ENCODE measurements at regions not wholly inside any gene's neighbourhood (a gene's known extent, or its start where the extent isn't known, plus 50 kb on each side); places are given as distances from the start of the nearest gene placed in this dataset.

DNA sequence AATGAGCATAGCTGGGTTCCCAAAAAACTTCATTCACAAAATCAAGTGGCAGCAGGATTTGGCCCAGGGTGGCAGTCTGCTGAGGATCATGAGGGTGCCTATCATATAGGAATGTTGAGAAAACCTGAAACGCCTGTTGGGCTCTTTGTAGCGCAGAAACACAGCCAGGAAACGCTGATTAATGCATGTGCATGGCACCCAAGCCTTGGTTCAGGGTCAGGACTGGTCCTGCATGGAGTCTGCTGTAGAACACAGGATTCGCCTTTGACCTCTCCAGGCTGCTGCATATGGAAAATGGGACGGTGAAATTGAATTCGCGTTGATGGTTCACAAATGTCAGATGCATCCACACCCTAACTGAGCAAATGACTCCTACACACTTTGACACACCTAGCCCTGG is 227.9 kb upstream of the COPS8 start:
- no peak for DNase-seq

DNA sequence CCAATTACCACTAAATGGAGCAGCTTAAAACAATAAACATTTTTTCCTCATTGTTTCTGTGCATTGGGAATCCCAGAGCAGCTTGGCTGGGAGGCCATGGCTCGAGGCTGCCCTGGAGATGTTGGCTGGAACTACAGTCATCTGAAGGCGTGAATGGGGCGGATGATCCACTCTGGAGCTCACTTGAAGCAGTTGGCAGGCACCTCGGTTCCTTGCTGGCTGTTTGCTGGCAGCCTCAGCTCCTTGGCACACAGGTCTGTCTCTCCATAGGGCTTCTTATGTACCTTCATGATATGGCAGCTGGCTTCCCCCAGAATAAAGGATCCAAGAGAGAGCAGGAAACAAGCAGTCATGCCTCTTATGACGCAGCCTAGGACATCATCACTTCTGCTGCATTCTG is 227.0 kb upstream of the COPS8 start:
- no peak for DNase-seq

DNA sequence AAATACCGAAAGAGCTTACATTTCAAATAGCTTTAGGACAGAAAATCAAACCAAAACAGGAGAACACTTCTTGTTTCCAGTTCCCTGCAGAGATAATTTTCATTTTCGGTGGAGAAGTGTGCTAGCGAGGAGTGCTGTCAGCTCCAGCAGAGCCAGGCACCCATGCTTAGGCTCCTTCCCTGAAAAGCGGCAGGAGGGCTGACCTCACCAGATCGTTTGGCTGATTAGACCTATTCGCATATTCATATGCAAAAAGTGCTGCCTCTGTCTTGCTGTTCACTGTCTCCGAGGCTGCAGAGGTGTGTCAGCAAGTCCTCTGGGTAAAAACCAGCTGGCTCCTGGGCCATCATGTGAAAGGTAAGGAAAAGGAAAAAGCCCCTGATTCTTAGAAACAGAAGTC is 225.8 kb upstream of the COPS8 start:
- DNase-seq, result no peak

DNA sequence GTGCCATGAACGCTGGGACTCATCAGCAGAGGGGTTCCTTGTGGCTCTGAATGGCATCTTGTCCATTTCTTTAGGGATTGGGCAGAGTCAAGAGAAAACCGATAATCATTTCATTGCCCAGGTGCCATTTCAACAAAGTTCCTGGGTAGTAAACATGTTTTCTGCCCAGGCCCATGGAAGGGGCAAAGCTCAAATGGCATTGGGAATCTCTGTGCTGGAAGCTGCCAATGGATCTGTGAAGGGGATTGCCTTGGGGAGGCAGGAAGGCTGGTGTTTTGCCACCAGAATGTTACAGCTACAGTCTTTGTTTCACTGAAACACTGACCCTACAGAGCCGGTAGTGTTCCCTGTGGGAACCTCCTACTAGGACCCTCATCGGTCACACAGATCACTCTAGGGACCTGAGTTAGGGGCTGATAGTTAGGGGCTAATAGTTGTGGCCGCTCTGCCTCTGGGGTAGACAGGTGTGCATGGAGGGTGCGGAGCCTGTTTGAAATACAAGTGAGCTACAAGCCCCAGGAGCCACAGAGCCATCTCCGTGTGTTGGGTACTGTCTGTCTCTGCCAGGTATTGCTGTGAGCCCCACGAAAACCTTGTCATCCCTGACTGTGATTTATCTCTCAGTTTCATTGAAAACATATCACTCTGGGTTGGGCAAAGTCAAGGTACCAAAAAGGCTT is 224.4 kb upstream of the COPS8 start:
- DNase-seq, result no peak

DNA sequence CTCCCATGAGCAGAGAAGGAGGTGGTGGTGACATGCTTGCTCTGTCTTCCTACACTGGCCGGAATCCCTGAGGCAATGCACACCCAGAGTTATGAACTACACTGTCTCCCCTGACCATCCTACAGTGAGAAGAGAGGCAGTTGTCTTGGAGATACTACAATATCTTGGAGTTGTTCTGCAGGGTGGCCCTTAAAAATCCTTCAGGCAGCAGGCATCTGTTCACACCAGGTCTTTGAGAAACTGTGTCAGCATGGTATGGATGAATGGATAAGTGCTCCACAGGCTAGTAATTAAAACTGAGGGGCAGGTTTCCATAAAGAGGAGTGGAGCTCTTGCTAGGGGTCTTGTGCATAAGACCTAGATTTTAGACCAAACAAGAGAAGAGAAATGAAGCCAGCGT is 223.7 kb upstream of the COPS8 start:
- DNase-seq, result no peak

DNA sequence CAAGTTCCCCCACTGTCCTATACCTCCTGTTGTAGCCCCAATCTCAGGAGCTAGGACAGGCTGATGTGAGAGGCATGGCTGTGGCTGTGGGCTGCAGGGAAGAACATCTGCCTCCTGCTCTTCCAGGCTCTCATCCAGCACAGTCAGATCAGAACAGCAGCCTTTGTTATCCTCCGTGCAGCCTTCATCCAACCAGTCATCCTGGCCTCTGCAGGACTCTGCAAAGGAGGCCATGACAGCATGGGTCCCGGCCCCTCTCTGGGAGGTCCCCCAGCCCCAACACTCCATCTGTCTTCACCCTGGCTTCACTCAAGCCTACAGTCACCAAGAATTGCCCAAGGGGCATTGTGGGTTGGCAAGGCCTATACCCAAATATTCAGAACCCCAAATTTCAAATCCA is 223.2 kb upstream of the COPS8 start:
- no peak for DNase-seq

DNA sequence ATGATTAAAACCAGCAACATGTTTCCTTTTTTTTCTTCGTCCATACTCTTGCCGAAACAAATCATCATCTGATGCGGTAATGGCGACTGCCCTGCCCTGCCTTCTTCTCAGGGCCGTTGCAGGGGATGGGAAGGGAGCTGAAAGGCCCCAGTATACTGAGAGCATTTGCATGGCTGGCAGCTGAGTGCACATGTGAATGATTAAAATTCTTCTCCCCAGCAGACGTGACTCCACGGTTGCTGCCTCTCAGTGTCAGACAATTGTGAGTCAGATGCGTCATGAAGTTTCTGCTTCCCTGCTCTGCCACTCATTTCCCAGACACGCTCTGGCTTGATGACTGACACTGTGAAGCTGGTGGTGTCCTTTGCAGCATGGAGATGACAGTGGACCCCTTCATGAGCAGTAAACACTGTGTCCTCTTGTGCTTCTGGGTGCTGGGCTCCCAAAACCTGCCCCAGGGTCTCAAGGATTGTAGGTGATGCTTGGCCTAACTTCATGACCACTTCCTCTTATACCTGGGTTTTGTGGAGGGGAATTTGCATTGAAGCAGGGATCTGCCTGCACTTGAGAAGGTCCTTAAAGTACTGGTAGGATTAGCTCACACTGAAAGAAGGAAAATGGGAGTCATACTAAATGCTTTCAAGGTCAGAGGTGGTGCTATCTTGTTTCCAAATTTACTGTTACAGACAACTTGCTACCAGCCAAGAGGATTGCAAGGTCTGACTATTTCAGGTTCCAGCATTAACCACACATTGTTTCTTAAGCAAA is 222.5 kb upstream of the COPS8 start:
- no peak for DNase-seq

DNA sequence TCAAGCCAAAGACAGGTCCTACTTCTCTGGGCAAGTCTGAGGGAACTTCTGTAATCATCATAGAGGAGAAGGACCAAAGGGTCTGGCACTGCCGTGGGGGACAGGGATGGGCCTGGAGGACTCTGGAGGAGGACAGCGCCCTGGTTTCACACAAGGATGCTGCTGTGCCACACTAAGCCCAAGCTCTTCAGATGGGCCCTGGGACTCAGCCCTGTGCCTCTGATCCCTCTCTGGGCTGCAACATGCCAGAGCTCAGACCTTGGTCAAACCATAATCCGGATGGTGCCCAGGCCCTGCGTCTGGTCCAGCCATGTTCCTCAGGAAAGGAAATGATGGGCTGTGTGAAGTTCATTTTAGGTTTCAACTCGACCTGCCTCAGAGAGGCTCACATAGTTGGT is 222.0 kb upstream of the COPS8 start:
- no peak for DNase-seq

DNA sequence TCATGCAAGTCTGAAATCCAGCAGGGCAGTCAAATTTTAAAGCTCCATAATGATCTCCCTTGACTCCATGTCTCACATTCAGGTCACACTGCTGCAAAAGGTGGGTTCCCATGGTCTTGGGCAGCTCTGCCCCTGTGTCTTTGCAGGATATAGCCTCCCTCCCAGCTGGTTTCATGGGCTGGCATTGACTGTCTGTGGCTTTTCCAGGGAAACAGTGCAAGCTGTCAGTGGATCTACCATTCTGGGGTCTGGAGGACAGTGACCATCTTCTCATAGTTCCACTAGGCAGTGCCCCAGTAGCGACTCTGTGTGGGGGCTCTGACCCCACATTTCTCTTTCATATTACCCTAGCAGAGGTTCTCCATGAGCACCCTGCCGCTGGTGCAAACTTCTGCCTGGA is 220.6 kb upstream of the COPS8 start:
- DNase-seq, result no peak

DNA sequence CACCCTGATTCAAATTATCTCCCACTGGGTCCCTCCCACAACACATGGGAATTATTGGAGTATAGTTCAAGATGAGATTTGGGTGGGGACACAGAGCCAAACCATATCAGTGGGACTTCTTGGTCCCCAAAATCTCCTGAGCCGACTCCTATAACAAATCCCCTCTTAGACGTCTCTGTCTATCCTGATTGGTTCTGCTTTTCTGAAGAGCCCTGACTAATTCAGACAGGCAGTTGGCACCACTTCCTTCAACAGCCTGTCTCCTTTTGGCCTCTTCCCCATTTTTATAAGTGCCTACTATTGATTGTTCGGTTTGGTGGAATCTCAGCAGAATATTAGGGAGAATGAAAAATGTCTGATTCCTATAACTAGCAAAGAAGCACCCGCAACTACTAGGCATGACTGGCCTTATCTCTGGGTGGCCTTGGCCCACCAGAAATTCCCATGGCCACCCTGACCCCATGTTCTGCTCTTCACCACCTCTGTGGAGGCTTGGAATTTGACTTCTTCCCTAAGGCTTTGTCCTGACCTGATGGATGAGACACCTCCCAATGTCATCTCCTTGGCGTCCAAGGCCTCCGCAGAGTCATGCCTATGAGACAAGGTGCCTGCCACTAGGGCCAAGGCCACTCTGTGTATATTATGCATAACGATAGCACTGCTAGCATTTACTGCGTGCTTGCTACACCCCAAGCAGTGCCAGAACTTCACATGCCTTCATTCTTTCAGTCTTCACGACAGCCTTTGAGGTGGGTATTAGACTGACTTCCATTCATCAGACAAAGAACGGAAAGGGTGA is 218.9 kb upstream of the COPS8 start:
- DNase-seq, result no peak

DNA sequence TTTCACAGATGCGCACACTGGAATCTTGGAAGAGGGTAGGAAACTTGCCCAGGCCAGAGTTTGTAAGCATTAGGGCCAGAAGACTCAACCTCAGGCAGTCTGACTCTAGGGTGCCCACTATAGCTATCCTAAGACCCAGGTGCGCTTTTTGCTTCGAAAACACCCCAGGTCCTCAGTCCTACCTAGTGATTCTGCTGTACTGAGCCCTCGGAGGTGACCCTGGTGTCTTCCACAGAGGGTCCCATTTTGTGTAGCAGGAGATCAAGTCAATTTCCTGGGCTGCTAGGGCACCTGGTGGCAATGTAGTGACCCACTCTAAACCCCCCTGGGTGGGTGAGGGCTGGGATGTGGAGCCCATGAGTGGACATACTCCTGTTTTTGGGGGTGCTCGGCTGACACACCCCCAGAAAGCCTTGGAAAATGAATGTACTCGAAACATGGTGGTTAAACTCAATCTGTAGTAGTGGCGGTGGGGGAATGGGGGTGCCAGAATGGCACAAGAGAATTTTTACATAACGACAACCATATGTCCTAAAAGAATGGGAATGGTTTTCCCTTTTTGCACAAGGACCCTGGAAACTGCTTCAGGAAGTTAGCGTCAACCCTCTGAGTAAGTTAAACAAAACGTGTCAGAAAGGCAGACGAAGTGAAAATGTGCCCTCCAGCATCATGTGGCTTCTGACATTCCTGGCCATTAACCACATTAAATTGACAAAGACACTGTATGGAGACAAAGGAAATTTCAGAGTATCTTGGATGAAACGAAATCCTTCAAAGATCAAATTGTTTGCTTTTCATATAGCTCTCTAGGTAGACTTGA is 218.0 kb upstream of the COPS8 start:
- DNase-seq, result no peak

DNA sequence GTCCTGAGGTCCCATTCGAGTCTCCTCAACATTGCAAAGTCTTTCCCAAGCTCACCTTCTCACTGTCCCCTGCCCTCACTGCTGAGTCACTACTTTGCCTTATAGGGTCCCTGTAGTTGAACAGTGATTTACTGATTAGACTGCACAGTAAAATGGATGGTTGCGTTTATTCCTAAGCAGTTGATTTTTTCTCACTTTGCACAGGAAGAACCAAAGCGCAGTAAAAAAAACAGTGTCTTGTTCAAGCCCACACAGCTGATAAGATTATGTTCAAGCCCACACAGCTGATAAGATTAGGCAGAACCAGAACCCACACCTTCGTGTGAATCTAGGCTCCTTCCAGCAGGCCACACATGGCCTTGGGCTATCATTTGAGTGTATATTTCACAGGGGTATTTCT is 215.3 kb upstream of the COPS8 start:
- no peak for DNase-seq

DNA sequence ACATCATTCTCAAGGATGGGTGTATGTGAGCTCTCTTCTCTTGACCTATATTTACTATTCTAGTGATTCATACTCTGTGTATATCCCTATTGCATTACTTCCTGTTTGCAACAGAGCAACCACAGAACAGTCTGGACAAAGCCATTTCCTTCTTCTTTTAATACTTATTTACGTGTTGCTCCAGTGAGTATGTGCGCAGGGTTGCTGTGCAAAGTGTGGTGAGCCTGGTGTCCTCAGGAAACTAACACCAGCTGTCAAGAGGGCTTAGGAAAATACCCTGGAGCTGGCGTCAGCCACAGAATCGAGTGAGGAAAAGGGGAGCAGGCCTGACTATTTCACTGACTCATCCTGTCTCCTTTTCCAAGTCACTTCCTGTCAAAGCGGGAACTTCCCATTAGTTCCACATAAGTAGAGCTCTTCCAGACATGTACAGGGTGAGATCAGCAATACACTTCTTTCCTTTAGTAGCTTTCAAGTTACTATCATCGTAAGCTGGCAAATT is 214.1 kb upstream of the COPS8 start:
- no peak for DNase-seq

DNA sequence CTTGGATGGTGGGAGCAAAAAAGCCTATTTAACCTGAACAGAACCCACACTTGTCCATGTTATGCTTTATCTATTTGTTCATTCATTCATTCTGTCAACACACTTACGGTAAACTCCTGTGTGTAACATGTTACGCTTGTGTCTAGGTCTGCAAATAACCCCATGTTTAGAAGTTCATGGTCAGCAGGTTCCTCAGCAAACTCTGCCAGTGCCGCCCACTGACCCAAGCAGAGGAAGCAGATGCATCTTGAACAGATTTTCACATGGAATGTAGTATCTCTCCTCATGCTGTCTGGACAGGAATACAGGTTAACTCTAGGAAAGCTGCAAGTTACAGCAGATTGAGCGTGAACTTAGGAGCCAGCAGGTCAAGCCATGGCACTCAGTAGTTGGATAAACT is 213.7 kb upstream of the COPS8 start:
- DNase-seq, result no peak

DNA sequence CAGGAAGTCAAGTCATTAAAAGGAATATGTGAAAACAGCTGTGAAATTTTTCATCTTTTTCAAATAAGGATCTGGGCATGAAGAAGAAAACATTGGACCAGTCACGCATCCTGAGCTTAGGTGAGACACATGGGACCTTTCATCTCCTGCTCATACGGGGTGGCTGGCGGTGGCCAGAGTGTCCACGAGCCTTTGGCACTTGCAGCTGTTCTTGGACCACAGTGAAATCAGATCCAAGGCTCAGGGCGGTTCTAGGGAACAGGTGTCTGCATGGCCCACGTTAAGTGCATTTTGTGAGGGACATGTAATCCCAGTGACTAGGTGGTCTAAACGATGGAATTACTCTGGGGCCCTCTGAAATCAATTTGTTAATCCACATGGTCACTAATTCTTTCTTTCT is 212.7 kb upstream of the COPS8 start:
- DNase-seq, result no peak

DNA sequence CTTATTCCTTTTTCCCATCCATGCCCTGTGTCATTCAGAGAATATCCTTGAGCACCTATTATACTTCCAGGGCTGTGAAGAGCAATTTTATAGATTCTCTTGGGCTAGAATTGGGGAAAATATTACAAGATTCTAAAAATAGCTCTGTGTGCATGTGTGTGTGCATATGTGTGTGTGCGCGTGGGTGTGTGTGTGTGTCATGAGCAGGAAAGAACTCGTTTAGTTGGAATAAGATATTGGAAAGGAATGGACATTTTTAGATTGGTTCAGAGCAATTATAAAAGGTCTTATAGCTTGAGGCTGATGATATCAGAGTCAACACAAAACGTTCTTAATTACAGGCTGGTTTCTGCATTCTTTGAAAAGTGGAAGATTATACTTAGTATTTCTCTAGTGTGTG is 212.1 kb upstream of the COPS8 start:
- no peak for DNase-seq

DNA sequence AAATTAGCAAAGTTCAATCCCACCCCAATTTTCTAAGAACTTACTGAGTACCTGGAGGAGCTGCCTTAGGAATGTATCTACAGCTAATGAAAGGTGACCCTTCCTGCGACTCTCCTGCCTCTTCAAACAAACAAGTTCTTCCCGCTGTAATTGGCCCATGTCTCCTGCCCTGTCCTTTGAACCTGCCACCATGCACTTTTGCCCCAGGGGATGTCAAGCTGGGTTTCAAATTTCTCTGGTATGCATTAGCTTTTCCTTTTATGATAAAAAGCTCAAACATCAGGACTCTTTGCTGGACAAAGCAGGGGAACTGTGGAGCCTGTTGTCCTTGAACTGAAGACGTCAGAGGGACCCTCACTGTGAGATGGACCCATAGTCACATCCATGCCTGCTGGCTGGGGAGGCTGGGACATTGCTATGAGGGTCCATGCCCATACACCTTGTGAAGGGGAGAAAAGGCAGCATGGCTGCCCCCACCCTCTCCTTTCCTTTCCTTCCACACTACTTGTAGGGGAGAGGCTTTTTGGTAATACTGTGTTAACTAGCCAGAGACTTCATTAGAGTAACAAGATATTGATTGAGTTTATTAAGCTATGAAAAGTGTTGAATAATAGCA is 210.7 kb upstream of the COPS8 start:
- DNase-seq, result no peak

DNA sequence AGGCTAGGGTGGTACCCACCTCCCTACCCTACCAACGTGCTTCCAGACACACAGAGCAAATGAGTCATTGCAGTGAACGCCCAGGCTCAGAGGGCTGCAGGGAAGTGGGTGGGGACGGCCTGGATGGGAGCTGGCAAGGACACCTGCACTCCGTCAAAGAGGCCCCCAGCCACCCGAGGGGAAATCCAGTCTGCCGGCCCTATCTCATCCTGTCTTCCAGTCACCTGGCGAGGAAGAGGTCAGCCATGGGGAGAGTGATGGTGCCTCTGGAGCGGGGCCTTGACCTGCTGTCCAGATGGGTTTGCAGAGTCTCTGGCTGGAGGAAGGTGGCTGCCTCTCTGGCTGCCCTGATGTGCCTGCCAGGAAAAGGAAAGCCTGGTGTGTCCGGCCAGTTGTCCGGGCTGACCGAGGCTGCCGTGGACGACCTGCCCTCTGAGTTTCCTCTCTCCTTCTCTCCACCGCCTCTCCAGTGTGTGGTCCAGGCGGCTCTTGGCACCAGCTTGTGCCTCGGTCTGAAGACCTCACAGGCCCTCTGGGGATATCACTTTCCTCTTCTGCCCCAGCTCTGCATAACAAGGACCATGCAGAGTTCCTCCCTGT is 209.7 kb upstream of the COPS8 start:
- DNase-seq, result no peak

DNA sequence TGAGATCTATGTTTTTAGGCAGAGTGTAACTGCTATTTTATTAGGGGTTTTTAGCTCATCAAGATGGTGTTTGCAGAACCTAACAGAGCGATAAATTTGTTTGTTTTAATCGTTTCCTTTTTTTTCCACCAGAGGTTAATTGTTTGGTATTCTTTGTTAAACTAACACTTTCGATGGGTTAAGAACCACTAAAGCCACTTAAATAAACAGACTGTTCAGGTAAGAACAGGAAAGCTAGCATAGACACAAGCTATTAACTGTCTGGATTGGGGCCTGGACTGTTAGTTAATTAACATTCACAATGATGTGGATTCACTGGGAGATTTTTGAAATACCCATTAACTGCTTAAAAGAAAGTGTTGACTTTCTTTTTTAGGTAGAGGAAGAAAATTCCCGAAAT is 209.0 kb upstream of the COPS8 start:
- no peak for DNase-seq

DNA sequence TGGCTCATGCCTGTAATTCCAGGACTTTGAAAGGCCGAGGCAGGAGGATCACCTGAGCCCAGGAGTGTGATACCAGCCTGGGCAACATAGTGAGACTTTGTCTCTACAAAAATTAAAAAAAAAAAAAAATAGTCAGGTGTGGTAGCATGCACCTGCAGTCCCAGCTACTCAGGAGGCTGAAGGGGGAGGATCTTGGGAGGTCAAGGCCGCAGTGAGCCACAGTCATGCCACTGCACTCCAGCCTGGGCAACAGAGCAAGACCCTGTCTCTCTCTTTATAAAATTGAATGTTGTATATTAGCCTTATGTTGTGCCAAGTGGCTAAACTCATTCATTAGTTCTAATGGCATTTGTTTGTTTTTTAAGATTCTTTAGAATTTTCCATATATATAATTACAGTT is 207.7 kb upstream of the COPS8 start:
- no peak for DNase-seq

DNA sequence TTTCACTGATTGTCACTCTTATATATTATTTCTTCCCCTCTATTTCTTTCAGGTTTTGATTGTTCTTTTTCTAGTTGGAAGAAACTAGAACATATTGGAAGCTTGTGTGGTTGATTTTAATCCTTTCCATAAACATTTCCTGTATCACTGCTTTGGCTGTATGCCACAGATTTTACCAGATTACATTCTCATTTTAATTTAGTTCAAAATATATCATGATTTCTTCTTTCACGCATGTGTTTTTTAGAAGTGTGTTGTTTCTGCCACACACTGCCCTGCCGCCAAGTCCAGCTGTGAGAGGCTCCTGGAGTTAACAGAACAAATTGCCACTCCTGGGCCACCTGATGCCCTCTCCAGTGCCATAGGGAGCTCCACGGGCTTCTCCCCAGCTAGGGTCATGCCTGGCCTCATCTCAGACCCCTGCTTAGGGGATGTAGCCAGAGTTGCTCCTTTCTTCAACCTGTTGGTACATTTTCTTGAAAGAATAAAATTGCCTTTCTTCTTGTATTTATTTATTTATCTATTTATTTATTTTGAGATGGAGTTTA is 206.2 kb upstream of the COPS8 start:
- no peak for DNase-seq

DNA sequence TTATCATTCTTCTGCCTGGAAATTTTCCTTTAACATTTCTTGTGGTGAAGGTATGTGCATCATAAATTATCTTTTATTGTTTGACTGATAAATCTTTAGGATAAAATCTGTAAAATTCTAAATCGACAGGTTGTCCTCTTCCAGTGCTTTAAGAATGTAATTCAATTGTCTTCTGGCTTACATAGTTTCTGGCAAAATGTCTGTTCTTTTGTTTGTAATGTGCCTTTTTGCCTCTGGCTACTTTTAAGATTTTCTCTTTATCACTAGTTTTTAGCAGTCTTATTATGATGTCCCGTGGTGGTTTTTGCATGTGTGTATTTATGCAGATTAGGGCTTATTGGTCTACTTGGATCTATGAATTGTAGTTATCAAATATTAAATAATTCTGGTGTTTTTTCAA is 203.6 kb upstream of the COPS8 start:
- no peak for DNase-seq

All from activated gamma-delta T cell treated with Interleukin-2 at 50 U/mL for 16 hours (primary cell).